GM04504 (cell line): ENCODE measurements at regions not wholly inside any gene's neighbourhood (a gene's known extent, or its start where the extent isn't known, plus 50 kb on each side); places are given as distances from the start of the nearest gene placed in this dataset.
"Not testable (repeated sequence)": the region's sequence is repeated elsewhere in the genome, so short reads cannot be mapped to it uniquely, and the experiment has no call there.

ENCODE experiments used
- DNase-seq: peaks from one replicate; pipeline ENCODE4 v3.0.0-alpha.2; 2012; ENCODE audit warnings: low read depth

DNA sequence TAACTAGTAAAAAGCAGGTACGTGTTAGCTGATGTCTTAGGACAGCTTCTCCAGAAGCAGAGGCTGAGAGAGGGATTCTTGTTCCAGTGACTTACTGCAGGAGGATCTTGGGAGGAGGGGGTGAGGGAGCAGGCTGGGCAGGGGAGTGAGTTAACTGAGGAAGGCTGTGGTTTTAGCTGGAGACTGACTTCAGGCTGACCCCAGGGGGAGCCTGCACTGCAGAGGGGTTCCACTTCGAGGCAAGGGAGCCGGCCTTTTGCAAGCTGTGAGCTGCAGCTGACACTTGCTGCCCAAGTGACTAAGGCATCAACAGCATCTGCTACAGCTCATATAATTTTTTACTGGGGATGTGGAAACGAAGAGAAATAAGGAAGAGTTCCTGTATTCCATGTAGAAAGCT is 50.4 kb upstream of the SOD1 start:
- no peak for DNase-seq

DNA sequence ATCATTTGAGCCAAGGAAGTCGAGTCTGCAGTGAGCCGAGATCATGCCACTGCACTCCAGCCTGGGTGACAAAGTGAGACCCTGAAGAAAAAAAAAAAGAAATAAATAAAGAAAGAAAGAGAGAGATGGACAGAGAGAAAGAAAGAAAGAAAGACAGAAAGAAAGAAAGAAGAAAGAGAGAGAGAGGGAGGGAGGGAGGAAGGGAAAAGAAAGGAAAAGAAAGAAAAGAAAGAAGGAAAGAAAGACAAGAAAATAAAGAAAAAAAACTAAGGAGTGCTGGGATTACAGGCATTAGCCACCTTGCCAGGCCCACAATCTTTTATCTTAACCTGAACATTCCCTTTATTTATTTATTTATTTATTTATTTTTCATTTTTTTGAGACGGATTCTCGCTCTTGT is 51.7 kb upstream of the SOD1 start:
- no peak for DNase-seq

DNA sequence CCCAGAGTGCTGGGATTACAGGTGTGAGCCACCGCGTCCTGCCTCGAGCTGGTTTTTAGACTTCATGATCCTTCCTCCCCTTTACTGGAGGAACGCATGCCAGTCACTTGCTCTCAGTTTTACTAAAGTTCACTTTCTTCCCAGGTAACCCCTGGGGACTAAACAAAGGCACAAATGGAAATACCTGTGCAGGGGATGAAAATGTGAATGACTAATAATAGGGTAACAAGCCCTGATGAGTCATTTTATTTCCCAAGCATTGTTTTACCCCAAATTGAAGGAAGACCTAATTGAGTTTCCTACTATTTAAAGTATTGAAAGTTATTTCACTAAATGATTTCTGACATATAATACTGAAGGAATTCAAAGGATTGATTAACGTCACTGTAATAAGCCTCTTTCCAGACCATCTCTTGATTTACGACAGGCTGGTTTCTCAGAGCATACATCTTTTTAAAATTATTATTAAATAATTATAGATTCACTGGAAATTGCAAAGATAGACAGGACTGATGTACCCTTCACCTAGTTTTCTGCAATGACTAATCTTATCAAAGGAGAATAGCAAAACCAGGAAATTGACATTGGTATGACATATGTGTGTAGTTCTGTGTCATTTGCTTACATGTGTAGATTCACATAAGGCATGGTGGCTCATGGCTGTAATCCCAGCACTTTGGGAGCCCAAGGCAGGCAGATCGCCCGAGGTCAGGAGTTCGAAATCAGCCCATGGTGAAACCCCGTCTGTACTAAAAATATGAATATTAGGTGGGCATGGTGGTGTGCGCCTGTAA is 53.2 kb upstream of the SOD1 start:
- DNase-seq, result no peak

DNA sequence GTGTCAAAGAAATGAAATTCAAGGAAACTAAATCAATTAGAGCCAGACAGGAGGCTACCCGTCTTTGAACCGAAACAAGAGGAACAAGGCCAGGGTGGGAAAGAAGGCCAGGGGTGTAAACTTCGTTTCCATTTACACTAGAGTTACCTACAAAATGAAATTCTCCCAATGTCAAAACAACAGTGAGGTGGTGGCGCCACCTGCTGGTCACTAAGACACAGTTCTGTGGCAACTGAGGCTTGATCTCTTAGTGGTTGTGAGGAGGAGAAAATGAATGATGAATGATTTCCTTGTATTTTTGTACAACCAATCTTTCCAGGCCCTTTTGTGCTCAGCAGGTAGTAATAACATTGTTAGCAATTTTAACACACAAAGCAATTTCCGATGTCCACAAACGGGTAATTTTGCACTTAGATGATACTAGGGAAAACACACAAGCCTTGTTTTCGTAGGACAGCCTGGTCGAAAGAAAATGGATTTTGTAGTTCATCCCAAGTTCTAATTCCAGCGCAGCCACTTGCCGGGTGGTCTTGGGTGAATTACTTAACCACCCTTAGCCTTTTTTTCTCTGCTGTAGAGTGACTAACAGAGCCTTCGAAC is 54.8 kb upstream of the SOD1 start:
- peak; percentile 10 for DNase-seq

DNA sequence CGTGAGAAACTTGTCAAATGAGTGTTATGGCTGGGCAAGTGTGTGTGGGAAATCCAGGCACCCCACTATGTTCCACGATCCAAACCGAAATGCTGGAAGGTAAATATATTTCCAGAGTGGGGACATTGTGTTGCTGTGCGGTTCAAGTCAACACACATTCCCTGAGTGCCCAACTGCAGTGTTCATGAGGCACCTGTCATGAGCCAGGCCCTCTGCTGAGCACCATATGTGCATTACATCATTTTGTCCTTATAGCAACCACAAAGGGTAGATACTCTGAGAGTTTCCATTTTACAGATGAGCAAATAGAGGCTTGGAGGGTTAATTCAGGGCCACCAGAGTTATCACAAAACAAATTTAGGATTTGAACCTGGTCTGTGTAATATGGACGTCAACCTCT is 59.9 kb upstream of the SOD1 start:
- no peak for DNase-seq

DNA sequence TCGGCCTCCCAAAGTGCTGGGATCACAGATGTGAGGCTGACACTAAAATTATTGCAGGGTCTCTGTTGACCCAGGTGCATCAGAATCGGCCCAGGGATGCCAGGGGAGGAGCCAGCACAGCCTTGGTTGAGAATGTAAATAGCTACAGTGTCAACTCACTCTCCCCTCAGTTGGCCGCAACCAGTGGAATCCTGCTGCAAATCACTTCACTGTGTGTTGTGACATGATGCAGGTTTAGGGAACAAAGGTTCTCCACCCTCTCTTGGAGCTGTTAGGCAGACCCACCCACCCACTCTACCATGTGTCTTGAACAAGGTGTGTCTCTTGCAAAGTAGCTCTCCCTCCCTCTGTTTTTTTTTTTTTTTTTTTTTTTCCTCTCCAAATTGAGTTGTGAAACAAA is 60.5 kb upstream of the SOD1 start:
- no peak for DNase-seq

DNA sequence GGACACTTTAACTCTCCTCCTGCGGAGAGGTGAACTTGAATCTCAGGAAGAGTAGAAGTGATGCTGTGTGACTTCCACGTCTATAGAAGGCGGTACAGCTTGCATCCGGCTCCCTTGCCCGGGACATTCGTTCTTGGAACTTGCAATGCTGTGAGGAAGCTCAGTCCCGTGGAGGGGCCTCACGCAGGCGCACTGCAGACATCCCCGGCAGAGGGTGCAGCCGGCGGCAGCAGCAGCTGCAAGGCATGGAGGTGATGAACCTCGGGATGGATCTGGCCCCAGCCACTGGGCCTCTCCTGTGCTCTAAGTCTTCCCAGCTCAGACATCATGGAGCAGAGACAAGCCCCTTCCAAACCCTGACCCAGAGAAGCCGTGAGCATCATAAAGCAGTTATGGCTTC is 61.8 kb upstream of the SOD1 start:
- DNase-seq, result no peak

DNA sequence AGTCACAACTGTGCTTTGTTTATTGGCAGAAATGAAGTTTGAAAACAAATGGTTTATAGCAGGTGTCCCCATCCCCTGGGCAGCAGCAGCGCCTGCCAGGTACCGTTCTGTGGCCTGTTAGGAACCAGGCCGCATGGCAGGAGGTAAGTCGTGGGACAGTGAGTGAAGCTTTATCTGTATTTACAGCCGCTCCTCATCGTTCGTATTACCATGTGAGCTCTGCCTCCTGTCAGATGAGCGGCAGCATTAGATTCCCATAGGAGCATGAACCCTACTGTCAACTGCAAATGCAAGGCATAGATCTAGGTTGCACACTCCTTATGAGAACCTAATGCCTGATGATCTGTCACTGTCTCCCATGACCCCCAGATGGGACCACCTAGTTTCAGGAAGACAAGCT is 63.4 kb upstream of the SOD1 start:
- DNase-seq, result no peak

DNA sequence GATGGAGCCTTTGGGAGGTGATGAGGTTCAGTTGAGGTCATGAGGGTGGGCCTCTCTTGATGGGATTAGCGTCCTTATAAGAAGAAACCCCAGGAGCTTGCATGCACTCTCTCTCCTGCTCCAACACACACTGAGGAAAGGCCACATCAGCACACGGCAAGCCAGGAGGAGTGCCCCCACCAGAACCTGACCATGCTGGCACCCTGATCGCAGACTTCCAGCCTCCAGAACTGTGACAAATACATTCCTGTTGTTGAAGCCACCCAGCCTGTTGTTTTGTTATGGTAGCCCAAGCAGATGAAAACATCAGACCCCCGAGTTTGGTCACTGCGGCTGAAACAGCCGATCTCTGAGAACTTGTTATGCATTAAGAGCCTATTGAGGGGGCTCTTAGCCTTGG is 64.8 kb upstream of the SOD1 start:
- DNase-seq, result no peak

DNA sequence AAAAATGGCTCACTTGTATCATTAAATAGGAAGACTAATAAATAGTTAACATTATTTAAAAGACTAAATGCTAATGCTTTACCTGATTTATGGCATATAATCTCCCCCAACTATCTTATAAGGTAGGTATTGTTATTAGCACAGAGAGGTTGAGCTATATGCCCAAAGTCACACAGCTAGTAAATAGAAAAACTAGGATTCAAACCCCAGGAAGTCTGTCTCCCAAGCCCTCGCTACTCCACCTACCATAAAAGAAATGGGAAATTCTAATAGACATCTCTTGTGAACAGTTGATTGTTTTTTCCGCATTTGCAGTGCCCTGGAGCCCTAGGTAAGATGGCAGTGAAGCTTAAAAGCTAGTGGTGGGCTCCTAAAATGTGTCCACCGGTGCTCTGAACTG is 65.2 kb upstream of the SOD1 start:
- no peak for DNase-seq

DNA sequence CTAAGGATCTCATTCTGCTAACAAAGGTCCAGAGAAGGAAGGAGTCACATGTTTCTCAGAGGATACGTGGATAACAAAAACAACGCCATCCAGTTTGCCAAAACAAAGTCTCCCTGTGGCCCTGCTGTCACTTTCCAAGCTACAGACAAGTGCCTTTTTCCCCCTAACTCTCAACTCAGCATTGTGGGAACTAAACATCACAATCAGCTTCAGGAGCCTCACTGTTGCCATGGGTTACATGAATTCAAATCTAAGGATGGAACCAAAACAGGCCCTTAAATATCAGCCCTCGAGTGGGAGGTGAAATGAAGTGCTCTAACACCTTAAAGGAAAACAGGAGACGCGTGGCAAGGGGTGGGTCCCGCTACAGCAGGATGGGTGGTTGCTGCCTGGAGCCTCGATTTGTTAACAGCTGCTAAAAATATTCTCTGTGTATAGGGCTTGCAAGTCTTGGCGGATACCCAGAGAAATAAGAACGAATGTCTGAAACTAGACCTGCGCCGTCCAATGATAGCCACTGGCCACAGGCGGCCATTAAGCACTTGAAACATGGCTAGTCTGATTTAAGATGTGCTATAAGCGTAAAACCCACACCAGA is 66.4 kb upstream of the SOD1 start:
- DNase-seq, result no peak

DNA sequence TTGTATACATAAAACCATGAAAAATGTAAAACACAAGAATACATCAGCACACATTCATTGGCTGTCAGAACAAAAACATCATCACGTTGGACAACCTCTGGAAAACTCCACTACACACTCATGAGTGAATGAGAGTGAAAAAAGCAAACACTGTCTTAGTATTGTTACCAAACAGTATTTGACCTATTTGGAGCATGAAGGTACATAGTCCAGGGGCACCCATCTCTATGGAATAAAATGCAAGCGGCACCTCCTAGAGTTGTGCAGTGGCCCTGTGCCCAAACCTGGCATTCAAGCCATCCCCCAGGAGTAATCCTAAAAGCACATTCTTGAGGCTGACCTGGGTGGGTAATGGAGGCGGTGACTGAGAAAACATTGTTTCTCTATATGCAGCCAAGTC is 67.0 kb upstream of the SOD1 start:
- DNase-seq, result no peak

DNA sequence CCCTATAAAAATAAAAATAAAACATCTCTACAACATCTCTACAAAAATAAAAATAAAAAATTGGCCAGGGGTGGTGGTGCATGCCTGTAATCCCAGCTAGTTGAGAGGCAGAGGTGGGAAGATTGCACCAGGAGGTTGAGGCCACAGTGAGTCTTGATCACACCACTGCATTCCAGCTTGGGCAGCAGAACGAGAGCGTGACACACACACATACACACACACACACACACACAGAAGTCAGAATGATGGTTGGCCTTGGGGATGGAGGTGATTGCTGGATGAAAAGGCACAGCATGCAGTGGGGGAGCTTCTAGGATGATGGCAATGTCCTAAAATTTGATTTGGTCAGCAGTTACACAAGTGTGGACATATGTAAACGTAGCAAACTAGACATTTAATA is 69.7 kb upstream of the SOD1 start:
- DNase-seq, result no peak

DNA sequence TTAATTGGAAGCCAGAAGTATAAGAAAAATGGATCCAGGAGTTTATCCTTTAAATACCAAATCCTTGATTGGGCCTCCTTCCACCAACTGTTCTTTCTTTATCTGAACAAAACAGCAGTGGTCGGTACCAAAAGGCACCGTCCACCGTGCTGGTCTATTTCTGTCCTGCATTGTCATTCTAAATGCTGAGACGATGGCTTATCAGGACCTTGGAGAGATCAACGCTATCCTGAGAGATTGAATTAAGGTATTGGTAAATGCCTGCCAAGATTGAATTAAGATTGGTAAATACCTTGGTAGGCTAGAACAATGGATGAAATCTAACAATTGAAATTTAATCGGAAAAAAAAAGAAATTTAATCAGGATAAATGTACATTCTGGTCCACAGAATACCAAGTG is 73.4 kb upstream of the SOD1 start:
- no peak for DNase-seq

DNA sequence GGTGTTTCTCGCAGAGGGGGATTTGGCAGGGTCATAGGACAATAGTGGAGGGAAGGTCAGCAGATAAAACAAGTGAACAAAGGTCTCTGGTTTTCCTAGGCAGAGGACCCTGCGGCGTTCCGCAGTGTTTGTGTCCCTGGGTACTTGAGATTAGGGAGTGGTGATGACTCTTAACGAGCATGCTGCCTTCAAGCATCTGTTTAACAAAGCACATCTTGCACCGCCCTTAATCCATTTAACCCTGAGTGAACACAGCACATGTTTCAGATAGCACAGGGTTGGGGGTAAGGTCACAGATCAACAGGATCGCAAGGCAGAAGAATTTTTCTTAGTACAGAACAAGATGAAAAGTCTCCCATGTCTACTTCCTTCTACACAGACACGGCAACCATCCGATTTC is 75.6 kb upstream of the SOD1 start:
- not testable (repeated sequence) for DNase-seq

DNA sequence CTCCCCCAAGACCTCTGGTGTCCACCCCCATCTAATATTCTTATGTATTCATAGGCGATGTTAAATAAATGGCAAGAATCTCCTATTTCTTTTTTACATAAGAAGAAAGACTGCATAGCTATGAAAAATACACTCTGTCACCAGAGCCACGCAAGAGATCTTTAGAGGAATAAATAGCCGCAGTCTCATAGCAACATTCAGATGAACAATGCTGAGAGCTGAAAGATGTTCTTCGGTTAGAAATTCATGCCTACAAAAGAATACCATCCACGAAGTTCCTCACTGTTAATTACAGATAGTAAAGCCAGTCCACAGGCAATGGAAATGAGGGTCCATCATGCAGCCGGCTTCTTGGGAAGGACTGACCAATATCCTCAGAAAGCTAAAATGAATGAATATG is 76.0 kb upstream of the SOD1 start:
- DNase-seq, result no peak

DNA sequence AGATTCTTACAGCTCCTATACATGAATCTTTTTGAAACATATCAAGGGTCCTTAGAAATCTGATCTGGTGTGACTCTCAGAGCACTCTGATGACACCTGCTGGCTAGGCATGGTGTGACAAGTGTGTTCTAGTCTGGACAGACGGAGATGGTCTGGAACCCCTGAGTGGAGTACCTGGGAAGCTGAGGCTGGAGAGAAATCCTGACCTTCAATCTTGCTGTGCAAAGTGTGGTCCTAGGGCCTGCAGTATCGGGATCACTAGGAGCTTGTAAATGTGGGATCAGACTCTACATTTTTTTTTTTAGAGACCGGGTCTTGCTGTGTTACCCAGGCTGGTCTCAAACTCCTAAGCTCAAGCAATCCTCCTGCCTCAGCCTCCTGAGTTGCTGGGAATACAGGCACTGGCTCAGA is 78.6 kb upstream of the SOD1 start:
- DNase-seq, result peak; percentile 25

DNA sequence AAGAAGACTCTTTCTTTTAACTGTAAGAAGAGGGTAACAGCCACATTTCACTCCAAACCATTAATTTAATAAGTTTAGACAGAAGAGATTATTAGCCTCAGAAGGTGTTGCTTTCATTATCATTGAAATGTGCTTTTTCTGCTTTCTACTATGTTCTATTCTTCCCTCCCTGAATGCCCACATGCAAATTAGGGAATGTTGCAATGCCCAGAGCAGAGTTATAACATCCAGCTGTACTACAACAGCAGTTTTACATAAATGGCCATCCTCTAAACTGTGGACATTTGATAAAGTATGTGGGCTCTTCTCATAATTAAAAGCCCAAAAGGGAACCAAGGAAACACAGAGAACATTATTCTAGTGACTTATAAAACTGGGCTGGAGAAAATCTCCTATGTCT is 82.2 kb upstream of the SOD1 start:
- DNase-seq, result no peak

DNA sequence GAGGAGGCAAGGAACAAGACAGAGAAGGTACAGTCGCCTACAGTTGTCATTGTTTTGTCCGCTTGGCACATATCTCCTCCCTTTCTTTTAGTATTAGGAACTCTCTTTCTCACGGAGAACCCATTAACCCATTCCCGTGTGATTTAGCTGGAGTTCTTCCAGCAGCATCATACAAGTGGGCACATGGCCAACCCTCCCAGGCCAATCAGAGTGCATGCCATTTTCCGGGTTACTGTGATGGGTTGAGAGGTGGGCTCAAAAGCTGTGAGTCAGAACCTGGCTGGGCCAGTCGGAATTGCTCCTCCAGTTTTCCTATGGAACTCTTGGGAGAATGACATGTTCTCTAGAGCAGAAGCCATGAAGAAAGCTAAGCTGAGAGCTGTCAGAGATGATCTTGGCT is 83.1 kb upstream of the SOD1 start:
- DNase-seq, result no peak

DNA sequence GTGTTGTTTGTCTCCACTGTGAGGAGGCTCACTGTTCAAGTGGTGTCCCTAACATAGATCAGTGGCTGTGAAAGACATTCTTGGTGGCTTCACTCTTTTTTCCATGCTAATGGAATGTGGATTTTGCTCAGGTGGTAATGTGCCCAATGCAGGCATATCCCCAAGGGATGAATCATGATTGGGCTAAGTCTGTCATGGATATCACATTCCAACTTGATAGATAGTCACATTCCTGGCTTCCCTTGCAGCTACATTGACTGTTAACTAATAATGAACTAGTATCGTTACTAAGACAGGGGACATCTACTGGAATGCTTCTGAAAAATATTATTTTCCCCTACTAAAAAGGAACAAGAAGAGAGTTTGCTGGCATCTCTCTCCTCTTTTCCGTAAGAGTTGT is 86.3 kb upstream of the SOD1 start:
- no peak for DNase-seq

DNA sequence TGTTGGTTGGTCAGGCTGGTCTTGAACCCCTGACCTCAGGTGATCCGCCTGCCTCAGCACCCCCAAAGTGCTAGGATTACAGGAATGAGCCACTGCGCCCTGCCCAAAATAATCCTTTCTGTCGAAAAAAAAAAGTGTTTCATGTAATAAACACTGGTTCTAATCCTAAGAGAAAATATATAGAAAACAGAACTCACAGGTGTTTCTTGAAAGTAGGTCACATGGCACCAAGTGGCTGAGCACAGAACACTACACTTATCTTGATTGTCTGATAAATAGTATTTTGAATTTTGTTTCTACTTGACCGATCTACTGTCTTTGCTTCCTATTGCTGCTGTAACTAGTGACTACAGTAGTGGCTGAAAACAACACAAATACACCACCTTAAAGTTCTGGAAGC is 87.6 kb upstream of the SOD1 start:
- DNase-seq, result no peak

DNA sequence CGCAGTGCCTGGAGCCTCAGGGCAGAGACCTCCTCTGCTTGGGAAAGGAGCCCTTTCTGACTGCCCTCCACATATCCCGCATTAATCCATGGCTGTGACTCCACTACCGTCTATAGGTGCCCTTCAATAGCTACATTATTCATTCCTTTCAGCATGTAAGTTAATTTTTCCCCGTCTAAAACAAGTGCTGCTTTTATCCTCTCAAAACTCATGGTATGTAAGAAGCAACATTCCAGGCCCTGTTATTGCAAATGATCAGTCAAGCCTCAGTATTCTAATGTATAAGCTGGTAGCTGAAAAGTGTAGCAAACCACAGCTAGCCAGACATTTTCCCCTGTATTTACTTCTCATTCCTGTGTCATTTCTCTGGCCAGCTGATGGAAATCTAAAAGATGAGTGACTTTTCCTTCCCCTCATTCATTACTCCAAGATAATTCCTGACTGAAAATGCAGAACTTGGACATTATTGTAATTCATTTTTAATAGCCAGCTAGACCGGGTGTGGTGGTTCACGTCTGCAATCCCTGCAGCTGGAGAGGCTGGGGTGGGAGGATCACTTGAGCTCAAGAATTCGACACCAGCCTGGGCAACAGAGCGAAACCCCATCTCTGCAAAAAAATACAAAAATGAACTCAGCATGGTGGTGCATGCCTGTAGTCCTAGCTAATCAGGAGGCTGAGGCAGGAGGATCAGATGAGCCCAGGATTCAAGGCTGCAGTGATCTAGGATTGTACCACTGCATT is 88.5 kb upstream of the SOD1 start:
- no peak for DNase-seq

DNA sequence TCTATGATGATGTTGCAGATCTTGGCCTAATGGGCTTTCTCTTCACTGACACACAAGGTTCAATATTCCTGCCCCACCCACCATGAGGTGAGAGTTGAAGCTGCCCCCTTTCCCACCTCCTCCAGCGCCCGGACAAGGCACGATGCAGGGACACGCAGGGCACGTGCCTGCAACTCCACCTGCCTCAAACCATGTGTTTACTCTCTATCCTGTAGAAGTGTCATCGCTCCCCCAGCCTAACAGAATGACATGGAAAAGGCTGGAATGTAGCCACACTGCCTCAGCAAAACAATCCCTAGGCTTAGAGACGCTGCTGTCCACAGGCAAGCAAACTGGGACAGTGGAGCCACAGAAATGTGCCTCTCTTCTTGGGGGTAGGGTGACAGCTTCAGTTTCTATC is 92.9 kb upstream of the SOD1 start:
- DNase-seq, result no peak
